Vagina (tissue), 2 donors: ENCODE measurements at regions not wholly inside any gene's neighbourhood (a gene's known extent, or its start where the extent isn't known, plus 50 kb on each side); places are given as distances from the start of the nearest gene placed in this dataset.

ENCODE experiments used
- POLR2A ChIP-seq, 2 donors: fragments of 450-650 bp; IDR thresholded peaks; one replicate each; pipeline ENCODE4 v1.6.1; 2017; ENCODE audit warnings: antibody characterized with exemption in 2 of 2, mild to moderate bottlenecking in 2 of 2, moderate library complexity in 2 of 2
- POLR2AphosphoS5 ChIP-seq, 2 donors: sonication (generic); formaldehyde crosslinking; IDR thresholded peaks; one replicate each; pipeline ENCODE4 v1.9.0; 2017; ENCODE audit warnings: antibody characterized with exemption in 2 of 2, mild to moderate bottlenecking in 2 of 2, low read depth in 1 of 2; ENCODE audit not compliant: insufficient read depth in 1 of 2
- TF ChIP-seq, protein P1 (sequence below), 3 experiments: fragments of 450-650 bp in 2 of 3; fragments of 200-600 bp in 1 of 3; sonication (generic) in 1 of 3; IDR thresholded peaks; one replicate each; pipeline ENCODE4 v1.5.1; 2017 to 2019; ENCODE audit warnings: antibody characterized with exemption in 3 of 3, mild to moderate bottlenecking in 2 of 3, moderate library complexity in 2 of 3

DNA sequence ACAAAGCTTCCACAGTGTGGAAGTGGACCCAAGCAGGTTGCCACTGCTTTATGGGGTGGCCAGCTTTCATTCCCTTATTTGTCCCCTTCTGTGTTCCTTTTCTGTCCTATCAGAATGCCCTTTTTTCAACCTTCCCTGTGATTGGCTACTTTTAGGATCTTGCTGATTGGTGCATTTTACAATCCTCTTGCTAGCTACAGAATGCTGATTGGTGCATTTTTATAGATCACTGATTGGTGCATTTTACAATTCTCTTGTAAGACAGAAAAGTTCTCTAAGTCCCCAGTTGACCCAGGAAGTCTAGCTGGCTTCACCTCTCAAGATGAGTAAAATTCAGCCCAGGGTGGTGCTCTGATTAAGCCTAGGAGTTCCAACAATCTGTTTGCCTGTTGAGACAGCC is 157.2 kb upstream of the ERCC6L2 start:
- no peak for TF ChIP-seq POLR2A (IDR thresholded peaks at IDR 0.05)
- TF ChIP-seq, protein P1, sequence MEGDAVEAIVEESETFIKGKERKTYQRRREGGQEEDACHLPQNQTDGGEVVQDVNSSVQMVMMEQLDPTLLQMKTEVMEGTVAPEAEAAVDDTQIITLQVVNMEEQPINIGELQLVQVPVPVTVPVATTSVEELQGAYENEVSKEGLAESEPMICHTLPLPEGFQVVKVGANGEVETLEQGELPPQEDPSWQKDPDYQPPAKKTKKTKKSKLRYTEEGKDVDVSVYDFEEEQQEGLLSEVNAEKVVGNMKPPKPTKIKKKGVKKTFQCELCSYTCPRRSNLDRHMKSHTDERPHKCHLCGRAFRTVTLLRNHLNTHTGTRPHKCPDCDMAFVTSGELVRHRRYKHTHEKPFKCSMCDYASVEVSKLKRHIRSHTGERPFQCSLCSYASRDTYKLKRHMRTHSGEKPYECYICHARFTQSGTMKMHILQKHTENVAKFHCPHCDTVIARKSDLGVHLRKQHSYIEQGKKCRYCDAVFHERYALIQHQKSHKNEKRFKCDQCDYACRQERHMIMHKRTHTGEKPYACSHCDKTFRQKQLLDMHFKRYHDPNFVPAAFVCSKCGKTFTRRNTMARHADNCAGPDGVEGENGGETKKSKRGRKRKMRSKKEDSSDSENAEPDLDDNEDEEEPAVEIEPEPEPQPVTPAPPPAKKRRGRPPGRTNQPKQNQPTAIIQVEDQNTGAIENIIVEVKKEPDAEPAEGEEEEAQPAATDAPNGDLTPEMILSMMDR (IDR thresholded peaks at IDR 0.05) = no peak
- no peak for TF ChIP-seq POLR2AphosphoS5 (IDR thresholded peaks at IDR 0.05; ENCODE audit: insufficient read depth in 1 of 2, low read depth in 1 of 2)
